ENCODE measurements at regions not wholly inside any gene's neighbourhood (a gene's known extent, or its start where the extent isn't known, plus 50 kb on each side); places are given as distances from the start of the nearest gene placed in this dataset.

- Histone ChIP-seq H3K4me3 (ENCODE audit: low read depth in 2 of 2, low read length in 1 of 2) (no peak overlapping the region), H3K27me3 (ENCODE audit: insufficient read depth) (no peaks in the 10 kb centered on the region), H3K9me3 (no peaks in the 10 kb centered on the region), H2AFZ (ENCODE audit: low read depth) (no peak overlapping the region), H3F3A (replicated peaks; ENCODE audit: insufficient read depth) (no peaks in the 10 kb centered on the region), H3K9ac (no peak overlapping the region), H3K4me2 (no peak overlapping the region), H4K20me1 (ENCODE audit: insufficient read depth) (no peaks in the 10 kb centered on the region), H3K4me1 (ENCODE audit: control insufficient read depth in 1 of 2, insufficient read depth in 2 of 2, low read depth in 1 of 2, low read length in 1 of 2) (peaks cover 34 to 53% of the 10 kb centered on the region in 2 experiments), H3K36me3 (replicated peaks in 1 of 2; ENCODE audit: control insufficient read depth in 1 of 2, insufficient read depth in 2 of 2, low read length in 1 of 2) (no peaks in the 10 kb centered on the region), H3K79me2 (ENCODE audit: insufficient read depth) (no peaks in the 10 kb centered on the region), H3K9me2 (no peaks in the 10 kb centered on the region), H3K27ac (ENCODE audit: low read depth in 2 of 2, low read length in 1 of 2) (peak overlapping the region in 1 of 2 experiments; percentile 84; a peak in 2 of 4 replicates)
- no peak for TF ChIP-seq RCOR1 (IDR thresholded peaks at IDR 0.05; ENCODE audit: low read length)
- TF ChIP-seq, protein P1, sequence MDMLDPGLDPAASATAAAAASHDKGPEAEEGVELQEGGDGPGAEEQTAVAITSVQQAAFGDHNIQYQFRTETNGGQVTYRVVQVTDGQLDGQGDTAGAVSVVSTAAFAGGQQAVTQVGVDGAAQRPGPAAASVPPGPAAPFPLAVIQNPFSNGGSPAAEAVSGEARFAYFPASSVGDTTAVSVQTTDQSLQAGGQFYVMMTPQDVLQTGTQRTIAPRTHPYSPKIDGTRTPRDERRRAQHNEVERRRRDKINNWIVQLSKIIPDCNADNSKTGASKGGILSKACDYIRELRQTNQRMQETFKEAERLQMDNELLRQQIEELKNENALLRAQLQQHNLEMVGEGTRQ (IDR thresholded peaks at IDR 0.05; ENCODE audit: borderline replicate concordance, low read depth, low read length), result no peak
- ChIA-PET POLR2A (no interaction called here), CTCF (interaction anchor here (1.8 kb wide), 1 partner anchor 10 kb away, joined by 4 read pairs; no protein-coding TSS in a partner anchor)
- 87% methylated on average over 5 of the region's 5 CpGs for WGBS (ENCODE audit: low lambda C conversion rate)
- no peak for DNase-seq
Measured at GRCh38 chr9:88748566-88749261, 213.7 kb downstream of the NXNL2 start.

DNA sequence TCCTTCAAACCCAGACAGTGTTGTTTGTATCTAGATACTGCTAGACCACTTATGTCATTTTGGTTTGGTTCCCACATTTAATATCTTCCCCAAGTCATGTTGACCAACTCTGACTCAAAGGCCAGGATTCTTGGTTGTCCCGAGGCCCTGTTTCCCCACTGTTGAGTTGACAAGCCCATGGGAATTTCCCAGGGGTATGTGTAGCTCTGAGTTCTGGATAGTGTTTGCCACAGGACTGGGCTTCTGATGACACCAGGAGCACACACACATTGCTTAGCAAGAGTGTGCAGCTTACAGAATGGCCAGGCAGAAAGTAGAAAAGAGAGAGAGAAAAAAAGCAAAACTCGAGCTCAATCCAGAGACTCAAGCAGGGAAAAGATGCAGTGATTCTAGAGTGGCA lies 214.4 kb downstream of the NXNL2 start:
- Histone ChIP-seq H3K9me2 (no peaks in the 10 kb centered on the region), H3F3A (replicated peaks; ENCODE audit: insufficient read depth) (no peaks in the 10 kb centered on the region), H3K27ac (ENCODE audit: low read depth in 2 of 2, low read length in 1 of 2) (no peak overlapping the region), H3K9ac (no peak overlapping the region), H3K4me2 (no peak overlapping the region), H3K4me3 (ENCODE audit: low read depth in 2 of 2, low read length in 1 of 2) (no peak overlapping the region), H3K79me2 (ENCODE audit: insufficient read depth) (no peaks in the 10 kb centered on the region), H3K27me3 (ENCODE audit: insufficient read depth) (no peaks in the 10 kb centered on the region), H3K36me3 (replicated peaks in 1 of 2; ENCODE audit: control insufficient read depth in 1 of 2, insufficient read depth in 2 of 2, low read length in 1 of 2) (no peaks in the 10 kb centered on the region), H3K4me1 (ENCODE audit: control insufficient read depth in 1 of 2, insufficient read depth in 2 of 2, low read depth in 1 of 2, low read length in 1 of 2) (peaks cover 34 to 54% of the 10 kb centered on the region in 2 experiments), H4K20me1 (ENCODE audit: insufficient read depth) (no peaks in the 10 kb centered on the region), H3K9me3 (no peaks in the 10 kb centered on the region), H2AFZ (ENCODE audit: low read depth) (no peak overlapping the region)
- no peak for DNase-seq
- WGBS (ENCODE audit: low lambda C conversion rate), result 30% methylated on average over 2 of the region's 2 CpGs
- ChIA-PET POLR2A (no interaction called here), CTCF (no interaction called here)
- no peak for TF ChIP-seq MEF2A (IDR thresholded peaks at IDR 0.05; ENCODE audit: borderline replicate concordance, low read depth)
- TF ChIP-seq EP300 (IDR thresholded peaks at IDR 0.05; ENCODE audit: borderline replicate concordance in 1 of 2, low read depth in 1 of 2, low read length in 1 of 2), result no peak
- TF ChIP-seq, protein P1 (IDR thresholded peaks at IDR 0.05; ENCODE audit: borderline replicate concordance, low read depth, low read length), result no peak
- TF ChIP-seq ELF1 (IDR thresholded peaks at IDR 0.05), result no peak
- TF ChIP-seq RXRA (IDR thresholded peaks at IDR 0.05; ENCODE audit: borderline replicate concordance, low read depth), result no peak
- no peak for TF ChIP-seq MXI1 (IDR thresholded peaks at IDR 0.05; ENCODE audit: low read depth, low read length)
- TF ChIP-seq POLR2AphosphoS5 (IDR thresholded peaks at IDR 0.05; ENCODE audit: low read depth, low read length), result no peak
- no peak for TF ChIP-seq FOSL2 (IDR thresholded peaks at IDR 0.05; ENCODE audit: borderline replicate concordance, low read depth)
- TF ChIP-seq SMC3 (IDR thresholded peaks at IDR 0.05; ENCODE audit: low read depth, low read length), result no peak
- no peak for TF ChIP-seq GABPA (IDR thresholded peaks at IDR 0.05; ENCODE audit: low read depth)
- TF ChIP-seq GATA2 (CRISPR knock-in tag; IDR thresholded peaks at IDR 0.05), result no peak
- TF ChIP-seq, protein P2, sequence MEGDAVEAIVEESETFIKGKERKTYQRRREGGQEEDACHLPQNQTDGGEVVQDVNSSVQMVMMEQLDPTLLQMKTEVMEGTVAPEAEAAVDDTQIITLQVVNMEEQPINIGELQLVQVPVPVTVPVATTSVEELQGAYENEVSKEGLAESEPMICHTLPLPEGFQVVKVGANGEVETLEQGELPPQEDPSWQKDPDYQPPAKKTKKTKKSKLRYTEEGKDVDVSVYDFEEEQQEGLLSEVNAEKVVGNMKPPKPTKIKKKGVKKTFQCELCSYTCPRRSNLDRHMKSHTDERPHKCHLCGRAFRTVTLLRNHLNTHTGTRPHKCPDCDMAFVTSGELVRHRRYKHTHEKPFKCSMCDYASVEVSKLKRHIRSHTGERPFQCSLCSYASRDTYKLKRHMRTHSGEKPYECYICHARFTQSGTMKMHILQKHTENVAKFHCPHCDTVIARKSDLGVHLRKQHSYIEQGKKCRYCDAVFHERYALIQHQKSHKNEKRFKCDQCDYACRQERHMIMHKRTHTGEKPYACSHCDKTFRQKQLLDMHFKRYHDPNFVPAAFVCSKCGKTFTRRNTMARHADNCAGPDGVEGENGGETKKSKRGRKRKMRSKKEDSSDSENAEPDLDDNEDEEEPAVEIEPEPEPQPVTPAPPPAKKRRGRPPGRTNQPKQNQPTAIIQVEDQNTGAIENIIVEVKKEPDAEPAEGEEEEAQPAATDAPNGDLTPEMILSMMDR (IDR thresholded peaks at IDR 0.05), result no peak
